DMS153 (cell line): ENCODE measurements at regions not wholly inside any gene's neighbourhood (a gene's known extent, or its start where the extent isn't known, plus 50 kb on each side); places are given as distances from the start of the nearest gene placed in this dataset.

ENCODE experiments used
- DNase-seq: peaks from one replicate; lab custom pipeline; 2025; lab: John Stamatoyannopoulos, UW

GRCh38 chr2:134144651-134145050, 109.2 kb upstream of the MGAT5 start:
- no peak for DNase-seq

GRCh38 chr2:134145519-134145918, 108.4 kb upstream of the MGAT5 start:
- no peak for DNase-seq

- no peak for DNase-seq
These were observed 107.7 kb upstream of the MGAT5 start for GRCh38 chr2:134146161-134146560.

- DNase-seq, result no peak
These were observed 107.3 kb upstream of the MGAT5 start for GRCh38 chr2:134146620-134147019.

- DNase-seq, result no peak
These were observed 105.7 kb upstream of the MGAT5 start for GRCh38 chr2:134148172-134148571.

GRCh38 chr2:134148843-134149472, 104.9 kb upstream of the MGAT5 start:
- DNase-seq, result no peak

GRCh38 chr2:134149904-134150303, 104.0 kb upstream of the MGAT5 start:
- DNase-seq, result no peak

GRCh38 chr2:134150760-134151159, 103.1 kb upstream of the MGAT5 start:
- DNase-seq, result no peak

- no peak for DNase-seq
These were observed 101.5 kb upstream of the MGAT5 start for GRCh38 chr2:134152045-134153010.

GRCh38 chr2:134153294-134153880, 100.5 kb upstream of the MGAT5 start:
- no peak for DNase-seq

GRCh38 chr2:134154246-134154645, 99.6 kb upstream of the MGAT5 start:
- DNase-seq, result no peak

GRCh38 chr2:134155134-134155533, 98.7 kb upstream of the MGAT5 start:
- no peak for DNase-seq

GRCh38 chr2:134158295-134158694, 95.6 kb upstream of the MGAT5 start:
- DNase-seq, result no peak

GRCh38 chr2:134161170-134161547, 92.7 kb upstream of the MGAT5 start:
- DNase-seq, result no peak

GRCh38 chr2:134163336-134163735, 90.5 kb upstream of the MGAT5 start:
- no peak for DNase-seq

- DNase-seq, result no peak
These were observed 89.6 kb upstream of the MGAT5 start for GRCh38 chr2:134164306-134164705.

GRCh38 chr2:134167015-134167414, 86.9 kb upstream of the MGAT5 start:
- DNase-seq, result no peak

- no peak for DNase-seq
These were observed 84.1 kb upstream of the MGAT5 start for GRCh38 chr2:134169788-134170187.

- no peak for DNase-seq
These were observed 83.6 kb upstream of the MGAT5 start for GRCh38 chr2:134170294-134170693.

- DNase-seq, result no peak
These were observed 83.2 kb upstream of the MGAT5 start for GRCh38 chr2:134170700-134171099.

- DNase-seq, result peak; percentile 35
These were observed 80.4 kb upstream of the MGAT5 start for GRCh38 chr2:134173338-134174016.

- DNase-seq, result no peak
These were observed 79.2 kb upstream of the MGAT5 start for GRCh38 chr2:134174711-134175110.
